H1 (cell line): ENCODE measurements at regions not wholly inside any gene's neighbourhood (a gene's known extent, or its start where the extent isn't known, plus 50 kb on each side); places are given as distances from the start of the nearest gene placed in this dataset.

Experiments
- CTCF ChIA-PET: fragments of 300-600 bp; sonication (Branson Sonifier 250); formaldehyde crosslinking; loops from one replicate; lab custom pipeline; 2021; ENCODE audit not compliant: partially characterized antibody; lab: Charles Lee
- POLR2A ChIA-PET: fragments of 300-600 bp; sonication (Branson Sonifier 250); formaldehyde crosslinking; loops from one replicate; lab custom pipeline; 2021; ENCODE audit warnings: inconsistent platforms; ENCODE audit not compliant: partially characterized antibody; lab: Charles Lee
- DNase-seq, 2 experiments: peaks; one replicate each; pipeline versions ENCODE4 v3.0.0 to v3.0.0-alpha.2; 2010 to 2022; ENCODE audit warnings: low spot score in 2 of 2, low read depth in 1 of 2, mixed read lengths in 1 of 2
- FAIRE-seq: peaks from 2 replicates; lab custom pipeline; 2011; peaks lifted over from hg19 to GRCh38; lab: Jason Lieb, UNC
- H2AFZ ChIP-seq: 2 replicates; pipeline ENCODE4 v1.8.1; 2012; ENCODE audit warnings: low read length, inconsistent platforms
- H2AK5ac ChIP-seq: 2 replicates; pipeline ENCODE4 v1.6.1; 2013; ENCODE audit warnings: low read depth, low read length
- H2BK120ac ChIP-seq: replicated peaks from 2 replicates; pipeline ENCODE3; 2013; ENCODE audit warnings: low read depth, low read length, inconsistent platforms
- H2BK12ac ChIP-seq: 2 replicates; pipeline ENCODE4 v1.6.1; 2013; ENCODE audit warnings: low read depth, low read length
- H2BK15ac ChIP-seq: 2 replicates; pipeline ENCODE4 v1.6.1; 2013; ENCODE audit warnings: low read length
- H2BK20ac ChIP-seq: 2 replicates; pipeline ENCODE4 v1.6.1; 2013; ENCODE audit warnings: low read length
- H2BK5ac ChIP-seq: 2 replicates; pipeline ENCODE4 v1.6.1; 2013; ENCODE audit warnings: low read depth, low read length
- H3K14ac ChIP-seq: 2 replicates; pipeline ENCODE4 v1.6.1; 2013; ENCODE audit warnings: inconsistent platforms; ENCODE audit not compliant: insufficient read length
- H3K18ac ChIP-seq: 2 replicates; pipeline ENCODE4 v1.6.1; 2013; ENCODE audit warnings: low read length; ENCODE audit errors: extremely low read depth
- H3K23ac ChIP-seq: 2 replicates; pipeline ENCODE4 v1.6.1; 2013; ENCODE audit warnings: inconsistent platforms; ENCODE audit not compliant: insufficient read length
- H3K23me2 ChIP-seq: 2 replicates; pipeline ENCODE4 v1.6.1; 2013; ENCODE audit warnings: low read depth, low read length
- H3K27ac ChIP-seq: 2 replicates; pipeline ENCODE4 v1.6.1; 2011; ENCODE audit warnings: low read depth, low read length, inconsistent platforms
- H3K27me3 ChIP-seq, 4 experiments: replicated peaks in 1 of 4; 1 replicate in 1 of 4; 2 replicates in 3 of 4; pipeline versions ENCODE4 v1.6.1 to v1.8.1; 2011 to 2013; ENCODE audit warnings: low read length in 3 of 4, mild to moderate bottlenecking in 3 of 4, inconsistent platforms in 2 of 4, mixed read lengths in 2 of 4, moderate library complexity in 1 of 4; ENCODE audit not compliant: control insufficient read depth in 3 of 4, insufficient read depth in 3 of 4; ENCODE audit errors: extremely low read depth in 1 of 4
- H3K36me3 ChIP-seq, 4 experiments: 2 replicates each; pipeline versions ENCODE4 v1.6.1 to v1.8.1; 2011 to 2013; ENCODE audit warnings: mild to moderate bottlenecking in 4 of 4, low read length in 3 of 4, moderate library complexity in 2 of 4, control low read depth in 1 of 4, inconsistent platforms in 1 of 4; ENCODE audit not compliant: insufficient read depth in 4 of 4, control insufficient read depth in 2 of 4
- H3K4ac ChIP-seq: replicated peaks from 2 replicates; pipeline ENCODE3; 2013; ENCODE audit warnings: low read length, low read depth, mixed read lengths, inconsistent platforms; ENCODE audit not compliant: insufficient read length
- H3K4me1 ChIP-seq, 4 experiments: replicated peaks in 1 of 4; 1 replicate in 1 of 4; 2 replicates in 3 of 4; pipeline versions ENCODE4 v1.6.1 to v1.8.1; 2011 to 2013; ENCODE audit warnings: low read length in 3 of 4, inconsistent platforms in 2 of 4, mixed read lengths in 1 of 4; ENCODE audit not compliant: insufficient read depth in 4 of 4, control insufficient read depth in 3 of 4
- H3K4me2 ChIP-seq, 2 experiments: 2 replicates each; pipeline versions ENCODE4 v1.6.1 to v1.8.1; 2011 to 2013; ENCODE audit warnings: low read depth in 2 of 2, low read length in 2 of 2, control low read depth in 1 of 2, inconsistent platforms in 1 of 2, mild to moderate bottlenecking in 1 of 2; ENCODE audit not compliant: insufficient read depth in 1 of 2
- H3K4me3 ChIP-seq, 4 experiments: fragments of 200-600, 300-600 bp in 1 of 4; sonication (generic), shearing (Covaris generic), sonication (Bioruptor Twin) in 1 of 4; 2 replicates each; pipeline versions ENCODE4 v1.5.1 to v1.8.1; 2011 to 2016; ENCODE audit warnings: low read length in 4 of 4, low read depth in 3 of 4, control low read depth in 2 of 4, inconsistent platforms in 2 of 4, mild to moderate bottlenecking in 2 of 4, mixed read lengths in 1 of 4, moderate library complexity in 1 of 4; ENCODE audit not compliant: insufficient read depth in 2 of 4; ENCODE audit errors: extremely low read depth in 1 of 4
- H3K56ac ChIP-seq: replicated peaks from 2 replicates; pipeline ENCODE3; 2013; ENCODE audit warnings: low read depth, mild to moderate bottlenecking, mixed read lengths, low read length, inconsistent platforms; ENCODE audit not compliant: insufficient read length
- H3K79me1 ChIP-seq: 2 replicates; pipeline ENCODE4 v1.6.1; 2013; ENCODE audit warnings: low read depth, low read length, control low read depth
- H3K79me2 ChIP-seq, 2 experiments: 2 replicates each; pipeline versions ENCODE4 v1.6.1 to v1.8.1; 2012 to 2013; ENCODE audit warnings: low read length in 2 of 2, mild to moderate bottlenecking in 2 of 2, inconsistent platforms in 1 of 2; ENCODE audit not compliant: insufficient read depth in 2 of 2, control insufficient read depth in 1 of 2
- H3K9ac ChIP-seq, 4 experiments: replicated peaks in 1 of 4; 1 replicate in 1 of 4; 2 replicates in 3 of 4; pipeline versions ENCODE4 v1.6.1 to v1.8.1; 2011 to 2013; ENCODE audit warnings: low read depth in 3 of 4, low read length in 3 of 4, control low read depth in 2 of 4, mild to moderate bottlenecking in 2 of 4, moderate library complexity in 2 of 4, inconsistent platforms in 1 of 4; ENCODE audit errors: extremely low read depth in 1 of 4
- H3K9me3 ChIP-seq, 2 experiments: 2 replicates each; pipeline versions ENCODE4 v1.6.1 to v1.8.1; 2012 to 2013; ENCODE audit warnings: mild to moderate bottlenecking in 2 of 2, moderate library complexity in 2 of 2, control low read depth in 1 of 2, inconsistent platforms in 1 of 2, low read depth in 1 of 2, low read length in 1 of 2, mixed read lengths in 1 of 2; ENCODE audit not compliant: insufficient read depth in 2 of 2
- H4K20me1 ChIP-seq, 2 experiments: replicated peaks in 1 of 2; 2 replicates each; pipeline versions ENCODE3 to v1.8.1; 2011 to 2013; ENCODE audit warnings: inconsistent platforms in 2 of 2, low read length in 2 of 2, mild to moderate bottlenecking in 1 of 2; ENCODE audit not compliant: insufficient read depth in 2 of 2, control insufficient read depth in 1 of 2
- H4K5ac ChIP-seq: 2 replicates; pipeline ENCODE4 v1.6.1; 2013; ENCODE audit warnings: low read length, low read depth, mixed read lengths, inconsistent platforms; ENCODE audit not compliant: insufficient read length
- H4K8ac ChIP-seq: 2 replicates; pipeline ENCODE4 v1.8.0; 2013; ENCODE audit warnings: mild to moderate bottlenecking, moderate library complexity, low read length, inconsistent platforms; ENCODE audit not compliant: insufficient read depth; ENCODE audit errors: extremely low read depth
- H4K91ac ChIP-seq: replicated peaks from 2 replicates; pipeline ENCODE3; 2013; ENCODE audit warnings: low read length, mixed read lengths, inconsistent platforms; ENCODE audit not compliant: insufficient read length
- BCL11A ChIP-seq, 2 experiments: IDR thresholded peaks; one replicate each; pipeline ENCODE4 v1.6.1; 2011; ENCODE audit warnings: low read depth in 2 of 2, low read length in 2 of 2, mild to moderate bottlenecking in 2 of 2
- CTBP2 ChIP-seq: IDR thresholded peaks from 2 replicates; pipeline ENCODE4 v1.7.0; 2011; ENCODE audit warnings: borderline replicate concordance, mild to moderate bottlenecking, moderate library complexity, mixed read lengths, low read length; ENCODE audit not compliant: insufficient read depth, insufficient read length
- EGR1 ChIP-seq: IDR thresholded peaks from 2 replicates; pipeline ENCODE4 v1.6.1; 2011; ENCODE audit warnings: low read depth, low read length, borderline replicate concordance
- EP300 ChIP-seq, 2 experiments: IDR thresholded peaks; 1 replicate in 1 of 2; 2 replicates in 1 of 2; pipeline ENCODE4 v1.6.1; 2011 to 2012; ENCODE audit warnings: low read depth in 2 of 2, low read length in 2 of 2, mild to moderate bottlenecking in 2 of 2, borderline replicate concordance in 1 of 2, inconsistent platforms in 1 of 2, moderate library complexity in 1 of 2
- EZH2 ChIP-seq: fragments of 200-600 bp; sonication (generic); IDR thresholded peaks from 2 replicates; pipeline ENCODE4 v1.7.1; 2012; ENCODE audit warnings: low read depth, mild to moderate bottlenecking, moderate library complexity, low read length, inconsistent platforms; ENCODE audit not compliant: severe bottlenecking
- GTF2F1 ChIP-seq: IDR thresholded peaks from 2 replicates; pipeline ENCODE4 v1.6.1; 2012; ENCODE audit warnings: low read depth, low read length, improper control_type of control experiment, borderline replicate concordance
- JUND ChIP-seq: IDR thresholded peaks from 2 replicates; pipeline ENCODE4 v1.6.1; 2011; ENCODE audit warnings: mild to moderate bottlenecking, improper control_type of control experiment, low read length
- KDM4A ChIP-seq: IDR thresholded peaks from one replicate; pipeline ENCODE4 v1.7.1; 2012; ENCODE audit warnings: low read depth, mild to moderate bottlenecking, moderate library complexity, low read length, inconsistent platforms; ENCODE audit not compliant: severe bottlenecking
- RAD21 ChIP-seq, 2 experiments: IDR thresholded peaks in 1 of 2; conservative IDR thresholded peaks in 1 of 2; 2 replicates each; pipeline ENCODE4 v1.6.1; 2011; ENCODE audit warnings: low read depth in 2 of 2, low read length in 2 of 2, improper control_type of control experiment in 1 of 2, inconsistent platforms in 1 of 2, mild to moderate bottlenecking in 1 of 2, moderate library complexity in 1 of 2
- RNF2 ChIP-seq: fragments of 200-900, 300-1000 bp; sonication (generic); IDR thresholded peaks from 2 replicates; pipeline ENCODE4 v1.7.1; 2016; ENCODE audit warnings: borderline replicate concordance, low read depth, mild to moderate bottlenecking, antibody characterized with exemption, low read length; ENCODE audit not compliant: poor library complexity, severe bottlenecking; ENCODE audit errors: missing control alignments
- YY1 ChIP-seq: IDR thresholded peaks from 2 replicates; pipeline ENCODE4 v1.6.1; 2011; ENCODE audit warnings: low read depth, mild to moderate bottlenecking, low read length
- ZNF274 ChIP-seq: IDR thresholded peaks from 2 replicates; pipeline ENCODE4 v1.7.0; 2012; ENCODE audit warnings: low read length, borderline replicate concordance; ENCODE audit errors: extremely low read depth
- WGBS, 2 experiments: shearing (Covaris generic) in 1 of 2; methylation state at CpG; one replicate each; pipeline versions ENCODE4 v1.1.6 to v1.1.7; 2013 to 2015; ENCODE audit warnings: low lambda C conversion rate in 2 of 2, mixed read lengths in 2 of 2, inconsistent platforms in 1 of 2, low coverage in 1 of 2, missing lambda C conversion rate in 1 of 2; ENCODE audit not compliant: insufficient replicate concordance in 2 of 2, insufficient coverage in 1 of 2, insufficient read length in 1 of 2; ENCODE audit errors: extremely low coverage in 1 of 2, missing lambda C conversion rate in 1 of 2; 5-methylcytosine and 5-hydroxymethylcytosine counted together

- TF ChIP-seq EP300 (IDR thresholded peaks at IDR 0.05; ENCODE audit: borderline replicate concordance in 1 of 2, low read depth in 2 of 2, low read length in 2 of 2) (no peak), JUND (no peak), KDM4A (no peak), RAD21 (IDR thresholded peaks at IDR 0.05 in 1 of 2, conservative IDR thresholded peaks at IDR 0.05 in 1 of 2; ENCODE audit: low read depth in 2 of 2, low read length in 2 of 2) (no peak), BCL11A (IDR thresholded peaks at IDR 0.05; ENCODE audit: low read depth in 2 of 2, low read length in 2 of 2) (no peak), YY1 (no peak), EZH2 (no peak), ZNF274 (no peak), CTBP2 (no peak), EGR1 (no peak), GTF2F1 (no peak), RNF2 (no peak)
- no peak overlapping the region for H3K56ac ChIP-seq
- H3K4ac ChIP-seq: no peak overlapping the region
- peaks cover 0 to 3% of the 10 kb centered on the region in 2 experiments; a peak in 1 of 4 replicates for H3K9me3 ChIP-seq
- ChIA-PET CTCF (no interaction called here), POLR2A (no interaction called here)
- no peak overlapping the region for H3K14ac ChIP-seq
- no peaks in the 10 kb centered on the region for H3K27me3 ChIP-seq
- no peaks in the 10 kb centered on the region for H3K36me3 ChIP-seq
- no peak overlapping the region for H3K27ac ChIP-seq
- no peak overlapping the region for H3K9ac ChIP-seq
- H3K79me2 ChIP-seq: no peaks in the 10 kb centered on the region
- no peaks in the 10 kb centered on the region for H4K20me1 ChIP-seq
- WGBS, 2 experiments: 89% methylated on average over 3 of the region's 3 CpGs; no CpG with 5 or more reads in 1 of the 2 experiments
- no peak overlapping the region for H2BK15ac ChIP-seq
- no peak overlapping the region for H2AFZ ChIP-seq
- H2BK120ac ChIP-seq: no peak overlapping the region
- no peak overlapping the region for H3K23ac ChIP-seq
- no peak overlapping the region for H2BK5ac ChIP-seq
- no peak for DNase-seq
- FAIRE-seq: no peak
- no peak overlapping the region for H2AK5ac ChIP-seq
- no peak overlapping the region for H2BK12ac ChIP-seq
- no peak overlapping the region for H3K18ac ChIP-seq
- H4K5ac ChIP-seq: no peak overlapping the region
- H3K4me2 ChIP-seq: no peak overlapping the region
- H3K23me2 ChIP-seq: no peaks in the 10 kb centered on the region
- H2BK20ac ChIP-seq: no peak overlapping the region
- H3K79me1 ChIP-seq: no peaks in the 10 kb centered on the region
- H3K4me1 ChIP-seq: no peaks in the 10 kb centered on the region
- H3K4me3 ChIP-seq: no peak overlapping the region
- no peak overlapping the region for H4K8ac ChIP-seq
- no peak overlapping the region for H4K91ac ChIP-seq
These were observed 94.1 kb upstream of the FST start for GRCh38 chr5:53386341-53386740.
